ENCODE measurements at regions not wholly inside any gene's neighbourhood (a gene's known extent, or its start where the extent isn't known, plus 50 kb on each side); places are given as distances from the start of the nearest gene placed in this dataset.

DNA sequence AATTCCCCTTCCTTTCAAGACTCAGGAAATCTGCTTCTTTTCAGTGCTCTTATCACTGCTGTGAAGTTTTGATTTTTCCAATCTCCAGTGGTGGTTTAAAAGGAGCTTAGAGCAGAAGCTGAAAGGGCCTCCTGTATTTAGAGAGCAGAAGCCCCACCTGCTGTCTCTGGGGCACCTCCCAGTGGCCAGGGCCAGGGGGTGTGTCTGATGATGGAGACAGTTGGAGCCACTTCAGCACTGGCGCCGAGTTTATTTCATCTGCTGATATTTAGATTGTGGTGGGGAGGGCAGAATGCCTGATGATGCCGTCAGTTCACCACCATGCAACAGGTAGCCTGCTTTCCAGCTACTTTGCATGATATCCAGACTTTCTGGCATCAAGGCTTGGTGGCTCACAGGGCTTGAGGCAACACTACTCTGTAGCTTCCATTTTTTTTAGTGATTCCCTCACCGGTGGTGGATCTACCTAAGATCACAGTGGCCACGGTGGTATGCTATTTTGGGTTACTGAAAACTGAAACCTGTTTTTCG, 371.9 kb downstream of the KCNRG start:
- TF ChIP-seq GATA3 (IDR thresholded peaks at IDR 0.05; ENCODE audit: low read depth, low read length) (no peak), GATA2 (IDR thresholded peaks at IDR 0.05; ENCODE audit: low read depth, low read length) (no peak)

DNA sequence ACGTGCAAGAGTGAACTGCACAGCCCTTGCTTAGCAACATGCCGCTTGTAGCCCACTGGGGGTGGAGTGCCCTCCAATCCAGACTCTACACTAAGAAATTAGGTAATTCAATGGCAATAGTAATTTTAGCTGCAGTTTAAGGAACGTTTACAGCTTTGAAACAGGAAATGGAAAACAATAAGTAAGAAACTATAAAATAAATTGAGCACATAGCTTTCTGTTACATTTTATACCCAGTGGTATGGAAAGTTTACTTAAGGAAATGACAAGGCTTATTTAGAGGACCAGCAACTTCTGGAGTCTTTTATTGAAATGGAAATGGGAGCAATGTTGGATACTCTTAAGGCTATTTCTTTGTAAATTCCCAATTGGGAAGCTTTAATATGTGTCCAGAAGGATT, 373.2 kb downstream of the KCNRG start:
- no peak for TF ChIP-seq GATA3 (IDR thresholded peaks at IDR 0.05; ENCODE audit: low read depth, low read length)

DNA sequence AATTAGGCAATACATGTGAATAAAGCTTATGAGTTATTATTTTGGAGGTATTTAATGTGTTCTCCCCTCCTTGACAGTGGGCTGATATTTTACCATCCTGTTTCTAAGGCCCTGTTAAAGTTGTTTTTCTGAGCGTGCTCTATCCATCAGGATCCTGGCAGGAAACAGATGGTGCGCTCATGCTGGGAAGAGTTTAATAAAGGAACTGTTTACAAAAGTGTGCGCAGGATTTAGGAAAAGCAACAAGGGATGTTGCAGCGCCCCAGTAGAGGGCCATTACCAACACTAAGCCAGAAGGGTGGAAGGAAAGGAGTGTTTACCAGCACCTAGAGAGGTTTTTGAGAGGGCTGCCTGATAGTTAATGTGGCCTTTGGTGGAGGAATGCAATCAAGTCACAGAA, 374.5 kb downstream of the KCNRG start:
- no peak for TF ChIP-seq GATA2 (IDR thresholded peaks at IDR 0.05; ENCODE audit: low read depth, low read length)
- TF ChIP-seq GATA3 (IDR thresholded peaks at IDR 0.05; ENCODE audit: low read depth, low read length), result no peak

DNA sequence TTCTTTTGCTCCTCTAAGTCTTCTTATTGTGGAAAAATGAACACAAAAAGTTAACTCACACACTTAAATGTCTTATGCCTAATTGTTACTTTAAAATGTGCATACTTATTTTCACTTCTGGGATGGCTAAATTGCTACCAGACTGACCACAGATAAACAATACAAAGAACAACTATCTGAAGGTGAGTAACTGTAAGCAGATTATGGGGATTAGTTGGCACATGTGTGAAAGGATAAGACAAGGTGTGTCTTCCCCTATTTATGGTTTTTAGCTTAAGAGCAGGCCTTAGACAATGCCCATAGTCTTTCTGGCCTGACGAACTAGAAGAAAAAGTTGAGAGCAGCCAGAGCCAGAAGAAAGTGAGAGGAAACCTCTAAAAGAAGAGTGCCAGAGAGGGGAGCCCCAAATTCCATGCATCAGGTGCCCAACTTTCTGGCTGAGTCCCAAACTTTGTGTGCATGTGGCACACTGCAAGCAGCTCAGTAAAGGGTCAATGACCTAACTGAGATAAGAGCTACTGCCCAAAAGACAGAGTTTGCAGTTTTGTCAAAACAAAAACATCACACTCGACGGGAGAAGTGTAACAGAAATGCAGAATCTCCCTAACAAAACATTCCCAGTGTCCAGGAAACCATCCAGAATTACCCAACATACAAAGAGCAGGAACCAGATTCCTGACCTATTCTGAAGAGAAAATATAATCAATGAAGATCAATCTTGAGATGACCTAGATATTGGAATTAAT, 375.4 kb downstream of the KCNRG start:
- TF ChIP-seq GATA2 (IDR thresholded peaks at IDR 0.05; ENCODE audit: low read depth, low read length), result no peak
- no peak for TF ChIP-seq GATA3 (IDR thresholded peaks at IDR 0.05; ENCODE audit: low read depth, low read length)

DNA sequence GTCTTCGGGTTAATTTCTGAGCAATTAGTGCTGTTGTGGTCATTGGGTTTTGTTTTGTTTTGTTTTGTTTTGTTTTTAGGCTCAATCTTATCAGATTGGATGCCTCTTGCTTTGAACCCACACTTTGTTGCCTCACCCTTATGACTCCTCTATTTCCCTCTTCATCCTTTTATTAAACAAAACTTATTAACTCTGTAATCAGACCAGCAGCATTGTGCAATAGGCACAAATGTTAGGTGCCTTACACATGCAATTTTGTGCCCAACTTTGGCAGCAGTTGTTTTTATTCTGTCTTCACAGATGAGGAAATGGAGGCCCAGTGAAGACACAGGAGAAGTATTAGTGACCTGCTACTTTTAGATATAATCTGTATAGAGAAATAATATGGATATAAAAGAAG, 377.7 kb downstream of the KCNRG start:
- no peak for TF ChIP-seq GATA2 (IDR thresholded peaks at IDR 0.05; ENCODE audit: low read depth, low read length)
- no peak for TF ChIP-seq GATA3 (IDR thresholded peaks at IDR 0.05; ENCODE audit: low read depth, low read length)

DNA sequence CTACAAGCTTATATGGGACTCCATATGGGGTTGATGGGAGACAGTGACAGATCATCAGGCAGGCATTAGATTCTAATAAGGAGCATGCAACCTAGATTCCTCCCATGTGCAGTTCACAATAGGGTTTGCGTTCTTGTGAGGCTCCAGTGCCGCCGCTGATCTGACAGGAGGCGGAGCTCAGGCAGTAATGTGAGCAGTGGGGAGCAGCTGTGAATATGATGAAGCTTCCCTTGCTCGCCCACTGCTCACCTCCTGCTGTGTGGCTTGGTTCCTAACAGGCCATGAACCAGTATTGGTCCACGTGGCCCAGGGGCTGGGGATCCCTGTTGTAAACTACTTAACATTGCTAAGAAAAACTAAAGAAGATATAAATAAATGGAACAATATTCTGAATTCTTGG, 378.4 kb downstream of the KCNRG start:
- no peak for TF ChIP-seq GATA2 (IDR thresholded peaks at IDR 0.05; ENCODE audit: low read depth, low read length)
- TF ChIP-seq GATA3 (IDR thresholded peaks at IDR 0.05; ENCODE audit: low read depth, low read length), result no peak

DNA sequence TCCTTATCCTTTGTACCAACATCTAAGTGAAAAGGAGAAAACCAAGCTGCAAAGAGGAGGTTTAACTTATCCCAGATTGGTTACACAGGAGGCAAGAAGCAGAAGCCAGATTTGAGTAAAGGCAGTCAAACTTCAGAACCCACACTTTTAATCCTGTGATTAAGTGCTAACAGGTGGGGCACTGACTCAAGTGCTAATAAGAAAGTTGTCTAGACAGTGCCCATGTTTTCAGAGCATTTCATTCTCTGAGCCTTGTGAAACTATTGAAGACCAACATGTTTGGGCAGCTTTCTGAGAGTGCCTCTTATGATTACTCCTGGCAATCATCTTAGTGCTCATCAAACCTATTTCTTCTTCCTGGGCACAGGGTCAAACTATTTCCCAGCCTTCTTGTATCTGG, 380.8 kb downstream of the KCNRG start:
- no peak for TF ChIP-seq GATA3 (IDR thresholded peaks at IDR 0.05; ENCODE audit: low read depth, low read length)
- no peak for TF ChIP-seq GATA2 (IDR thresholded peaks at IDR 0.05; ENCODE audit: low read depth, low read length)

DNA sequence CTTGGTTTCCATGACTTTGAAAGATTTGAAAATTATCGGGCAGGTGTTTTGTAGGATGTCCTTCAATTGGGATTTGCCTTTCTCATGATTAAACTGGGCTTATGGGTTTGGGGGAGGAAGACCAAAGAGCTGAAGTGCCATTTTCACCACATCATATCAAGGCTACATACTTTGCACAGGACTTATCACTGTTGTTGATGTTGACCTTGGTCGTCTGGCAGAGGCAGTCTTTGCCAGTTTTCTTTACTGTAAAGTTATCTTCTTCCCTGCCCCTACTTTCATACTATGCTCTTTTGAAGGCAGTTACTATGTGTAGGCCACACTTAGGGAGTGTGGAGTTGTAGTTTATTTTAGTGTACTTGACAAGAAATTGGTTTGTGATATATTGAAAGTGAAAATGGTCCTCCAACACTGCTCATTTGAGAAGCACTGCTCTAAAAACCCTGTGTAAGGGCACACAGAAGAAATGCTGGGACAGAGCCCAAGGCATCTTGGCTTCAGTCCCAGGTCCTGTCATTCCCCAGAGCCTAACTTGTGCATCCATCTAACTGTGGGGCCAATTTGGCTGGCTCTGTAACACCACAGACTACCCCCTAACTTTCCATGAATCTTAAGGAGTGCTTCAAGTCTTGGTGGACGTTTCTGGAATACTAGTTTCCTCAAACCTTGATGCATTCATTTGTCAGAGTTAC, 384.9 kb downstream of the KCNRG start:
- no peak for TF ChIP-seq GATA3 (IDR thresholded peaks at IDR 0.05; ENCODE audit: low read depth, low read length)
- TF ChIP-seq GATA2 (IDR thresholded peaks at IDR 0.05; ENCODE audit: low read depth, low read length), result no peak

DNA sequence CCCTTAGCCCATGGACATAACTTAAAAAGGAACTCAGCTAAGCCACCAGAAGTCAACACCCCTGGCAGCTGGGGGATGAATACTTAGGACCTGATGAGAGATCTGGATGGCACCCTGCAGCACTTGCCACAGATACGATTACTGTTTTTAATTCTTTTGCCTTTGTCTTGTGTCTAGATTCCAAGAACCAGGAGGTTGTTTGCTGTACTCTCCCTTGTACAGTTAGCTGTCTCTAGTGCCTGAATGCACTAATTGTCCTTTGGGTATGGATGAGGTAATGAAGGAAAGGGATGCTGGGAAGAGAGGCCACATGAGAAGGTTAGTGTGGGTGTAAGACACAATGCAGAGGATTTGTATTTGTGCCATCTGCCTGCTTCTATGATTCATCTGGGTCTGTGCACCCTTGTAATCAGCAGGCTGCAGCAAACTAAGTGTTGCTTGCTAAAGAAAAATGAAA, 385.8 kb downstream of the KCNRG start:
- TF ChIP-seq GATA2 (IDR thresholded peaks at IDR 0.05; ENCODE audit: low read depth, low read length), result no peak
- TF ChIP-seq GATA3 (IDR thresholded peaks at IDR 0.05; ENCODE audit: low read depth, low read length), result no peak

DNA sequence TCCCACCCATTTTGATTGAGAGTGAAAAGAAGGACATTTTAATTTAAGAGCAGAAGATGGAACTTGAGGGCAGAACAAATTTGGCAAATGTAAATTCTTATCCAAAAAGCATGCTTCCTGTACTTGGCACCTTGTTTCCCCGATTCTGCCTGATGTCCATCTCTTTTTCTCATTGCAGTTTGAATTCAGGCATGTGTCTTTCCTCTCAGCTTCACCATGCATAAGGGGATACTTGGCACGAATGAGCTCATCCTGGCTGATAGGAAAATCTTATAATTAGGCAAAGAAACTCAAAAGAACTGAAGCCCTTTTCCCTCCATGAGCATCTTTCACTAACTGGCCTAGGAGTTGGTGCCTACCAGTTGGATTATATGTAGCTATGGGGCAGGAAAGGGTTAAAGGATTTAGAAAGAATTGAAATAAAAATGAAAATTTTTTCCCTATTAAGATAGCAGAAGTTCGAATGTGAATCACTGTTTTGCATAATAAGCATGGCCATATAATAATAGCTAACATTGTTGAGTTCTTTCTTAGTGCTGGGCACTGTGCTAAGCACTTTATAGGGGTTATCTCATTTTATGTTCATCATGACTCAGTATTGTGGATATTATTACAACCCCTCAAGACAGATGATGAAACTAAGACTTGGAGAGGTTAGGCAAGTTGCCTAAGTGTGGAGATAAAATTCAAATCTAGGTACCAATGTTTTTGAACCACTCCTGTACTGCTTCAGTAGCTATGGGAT, 386.6 kb downstream of the KCNRG start:
- TF ChIP-seq GATA2 (IDR thresholded peaks at IDR 0.05; ENCODE audit: low read depth, low read length), result no peak
- no peak for TF ChIP-seq GATA3 (IDR thresholded peaks at IDR 0.05; ENCODE audit: low read depth, low read length)

DNA sequence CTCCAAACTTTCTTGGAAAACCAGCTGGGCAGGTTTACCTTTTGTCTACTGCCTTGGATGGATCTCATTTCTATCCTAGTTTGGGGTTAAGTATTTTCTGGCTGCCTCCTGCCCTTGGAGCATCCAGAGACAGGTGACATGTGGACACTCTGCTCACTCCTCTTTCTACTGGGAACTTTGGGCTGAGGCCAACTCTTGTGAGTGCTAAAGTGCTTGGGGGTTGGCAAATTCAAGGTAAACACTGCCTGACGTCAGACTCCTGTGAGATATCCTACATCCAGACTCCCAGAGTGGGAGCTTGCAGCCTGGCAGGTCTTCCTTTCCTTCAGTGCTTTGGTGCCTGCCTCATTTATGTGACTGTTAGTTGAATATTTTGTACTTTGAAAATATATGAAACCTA, 388.1 kb downstream of the KCNRG start:
- TF ChIP-seq GATA3 (IDR thresholded peaks at IDR 0.05; ENCODE audit: low read depth, low read length) (no peak), GATA2 (IDR thresholded peaks at IDR 0.05; ENCODE audit: low read depth, low read length) (no peak)

DNA sequence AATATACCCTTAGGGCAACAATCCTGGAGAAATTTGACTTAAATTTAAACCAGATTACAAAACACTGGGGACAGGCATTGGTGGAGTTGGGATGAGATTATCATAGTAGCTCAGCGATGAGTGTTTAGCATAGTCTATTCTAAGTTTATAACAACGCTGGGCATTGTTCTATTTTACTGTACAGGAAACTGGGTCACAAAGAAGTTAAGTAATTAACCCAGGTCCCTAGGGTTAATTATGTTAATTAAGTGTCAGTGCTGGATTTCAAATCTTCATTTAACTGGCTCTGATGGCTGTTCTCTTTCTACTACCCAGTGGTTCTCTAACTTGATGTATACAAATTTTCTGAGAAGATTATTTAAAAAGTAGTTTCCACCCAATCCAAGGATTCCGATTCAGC, 388.9 kb downstream of the KCNRG start:
- TF ChIP-seq GATA2 (IDR thresholded peaks at IDR 0.05; ENCODE audit: low read depth, low read length) (no peak), GATA3 (IDR thresholded peaks at IDR 0.05; ENCODE audit: low read depth, low read length) (no peak)

DNA sequence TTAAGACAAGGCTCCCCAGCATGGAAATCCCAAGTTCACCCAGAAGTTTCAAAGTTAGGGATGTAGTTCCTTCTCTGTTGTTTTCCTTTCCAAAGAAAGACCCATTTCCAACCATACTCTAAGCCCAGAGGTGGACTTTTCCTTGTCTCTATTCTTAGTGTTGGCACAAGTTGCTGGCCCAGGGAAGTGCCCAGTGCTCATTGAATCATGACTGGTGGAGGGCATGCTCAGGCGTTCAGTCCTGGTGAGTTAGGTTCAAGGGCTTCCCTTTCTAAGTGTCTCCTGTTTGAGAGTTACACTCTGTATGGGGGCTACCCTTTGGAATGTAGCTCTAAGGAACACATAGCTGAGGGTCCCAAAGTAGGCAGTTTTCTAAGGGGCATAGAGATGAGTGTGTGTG, 389.5 kb downstream of the KCNRG start:
- TF ChIP-seq GATA3 (IDR thresholded peaks at IDR 0.05; ENCODE audit: low read depth, low read length), result no peak
- no peak for TF ChIP-seq GATA2 (IDR thresholded peaks at IDR 0.05; ENCODE audit: low read depth, low read length)

DNA sequence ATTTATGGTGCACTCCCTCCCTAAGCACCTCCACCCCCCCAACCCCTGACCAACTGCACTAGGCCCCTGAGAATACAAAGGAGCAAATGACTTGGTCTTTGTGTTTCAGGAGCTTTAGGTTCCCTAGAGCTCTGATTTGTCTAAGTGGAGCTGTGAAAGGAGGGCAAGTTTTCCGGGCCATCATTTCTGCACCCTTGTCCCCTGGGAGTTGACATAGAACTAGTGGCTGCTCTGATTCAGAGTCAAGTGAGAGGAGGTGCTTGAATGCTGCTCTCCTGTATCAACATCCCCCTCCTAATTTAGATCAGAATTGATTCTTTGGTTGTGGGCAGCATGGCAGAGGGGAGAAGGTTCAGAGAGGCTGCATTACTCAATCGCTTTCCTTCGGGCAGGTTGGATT, 391.6 kb downstream of the KCNRG start:
- TF ChIP-seq GATA3 (IDR thresholded peaks at IDR 0.05; ENCODE audit: low read depth, low read length) (no peak), GATA2 (IDR thresholded peaks at IDR 0.05; ENCODE audit: low read depth, low read length) (no peak)

All from SH-SY5Y (cell line).